ENCODE measurements at regions not wholly inside any gene's neighbourhood (a gene's known extent, or its start where the extent isn't known, plus 50 kb on each side); places are given as distances from the start of the nearest gene placed in this dataset.

DNA sequence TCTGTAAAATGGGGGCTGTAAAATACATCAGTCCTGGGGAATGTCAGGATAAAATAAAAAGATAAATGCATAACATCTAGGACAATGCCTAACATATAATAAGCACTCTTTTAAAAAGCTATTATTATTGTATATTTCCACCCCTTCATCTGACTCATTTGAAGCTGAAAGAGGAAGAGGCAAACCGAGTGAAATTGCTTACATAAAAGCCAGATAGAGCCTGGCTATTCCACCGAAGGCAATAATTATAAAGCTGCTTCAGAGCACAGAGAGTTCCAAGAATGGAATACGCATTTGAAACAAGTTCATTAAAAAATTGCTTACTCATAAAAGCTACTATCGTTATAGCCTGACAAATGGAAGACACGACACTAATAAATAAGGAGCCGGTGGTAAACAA is 186.1 kb upstream of the CAMK1G start:
- H3K4me3 Mint-ChIP-seq (ENCODE audit: unreplicated experiment) = no peak overlapping the region
- H3K9me3 ChIP-seq (ENCODE audit: insufficient read depth, low read depth, low read length) = no peaks in the 10 kb centered on the region
- TF ChIP-seq EZH2 (IDR thresholded peaks at IDR 0.05; ENCODE audit: insufficient read depth, low read length) (no peak), CTCF (IDR thresholded peaks at IDR 0.05; ENCODE audit: insufficient read depth, low read depth, low read length) (no peak)
- no peaks in the 10 kb centered on the region for H3K36me3 Mint-ChIP-seq (ENCODE audit: low read depth, unreplicated experiment)
- no peaks in the 10 kb centered on the region for H3K36me3 ChIP-seq (ENCODE audit: insufficient read depth, low read length)
- DNase-seq (ENCODE audit: low read depth) = no peak
- H3K27me3 Mint-ChIP-seq (ENCODE audit: low read depth, unreplicated experiment) = no peaks in the 10 kb centered on the region
- H3K27me3 ChIP-seq (ENCODE audit: insufficient read depth, low read length) = no peaks in the 10 kb centered on the region
- no peak overlapping the region for H3K9ac ChIP-seq (ENCODE audit: low read length)
- H2AFZ ChIP-seq (ENCODE audit: low read depth, low read length) = no peak overlapping the region
- H3K27ac ChIP-seq (ENCODE audit: low read depth, low read length) = no peak overlapping the region
- no peaks in the 10 kb centered on the region for H3K9me3 Mint-ChIP-seq (ENCODE audit: unreplicated experiment)
- H3K4me1 ChIP-seq (ENCODE audit: insufficient read depth, low read length) = peaks cover 21% of the 10 kb centered on the region
- no peak overlapping the region for H3K4me3 ChIP-seq (ENCODE audit: insufficient read depth, low read depth, low read length)
- no peaks in the 10 kb centered on the region for H4K20me1 ChIP-seq (ENCODE audit: insufficient read depth, low read length)
- peaks cover 13% of the 10 kb centered on the region for H3K4me1 Mint-ChIP-seq (ENCODE audit: low read depth, unreplicated experiment)
- no peak for FAIRE-seq
- no peak overlapping the region for H3K4me2 ChIP-seq (ENCODE audit: low read length)
- H3K27ac Mint-ChIP-seq (ENCODE audit: unreplicated experiment) = no peak overlapping the region
- H3K79me2 ChIP-seq (ENCODE audit: insufficient read depth, low read length) = no peaks in the 10 kb centered on the region

GRCh38 chr1:209397910-209398309 is 185.6 kb upstream of the CAMK1G start:
- Mint-ChIP-seq H3K27ac (ENCODE audit: unreplicated experiment) (peak overlapping the region; percentile 29), H3K36me3 (ENCODE audit: low read depth, unreplicated experiment) (no peaks in the 10 kb centered on the region), H3K9me3 (ENCODE audit: unreplicated experiment) (no peaks in the 10 kb centered on the region), H3K4me3 (ENCODE audit: unreplicated experiment) (no peak overlapping the region), H3K4me1 (ENCODE audit: low read depth, unreplicated experiment) (peaks cover 13% of the 10 kb centered on the region), H3K27me3 (ENCODE audit: low read depth, unreplicated experiment) (no peaks in the 10 kb centered on the region)
- H2AFZ ChIP-seq (ENCODE audit: low read depth, low read length) = no peak overlapping the region
- H3K27me3 ChIP-seq (ENCODE audit: insufficient read depth, low read length) = no peaks in the 10 kb centered on the region
- no peaks in the 10 kb centered on the region for H3K36me3 ChIP-seq (ENCODE audit: insufficient read depth, low read length)
- no peaks in the 10 kb centered on the region for H3K9me3 ChIP-seq (ENCODE audit: insufficient read depth, low read depth, low read length)
- no peak for DNase-seq (ENCODE audit: low read depth)
- no peak overlapping the region for H3K9ac ChIP-seq (ENCODE audit: low read length)
- peaks cover 21% of the 10 kb centered on the region for H3K4me1 ChIP-seq (ENCODE audit: insufficient read depth, low read length)
- H3K27ac ChIP-seq (ENCODE audit: low read depth, low read length) = no peak overlapping the region
- TF ChIP-seq EZH2 (IDR thresholded peaks at IDR 0.05; ENCODE audit: insufficient read depth, low read length) = no peak
- no peak for TF ChIP-seq CTCF (IDR thresholded peaks at IDR 0.05; ENCODE audit: insufficient read depth, low read depth, low read length)
- H3K79me2 ChIP-seq (ENCODE audit: insufficient read depth, low read length) = no peaks in the 10 kb centered on the region
- H3K4me2 ChIP-seq (ENCODE audit: low read length) = no peak overlapping the region
- no peak for FAIRE-seq
- no peak overlapping the region for H3K4me3 ChIP-seq (ENCODE audit: insufficient read depth, low read depth, low read length)
- no peaks in the 10 kb centered on the region for H4K20me1 ChIP-seq (ENCODE audit: insufficient read depth, low read length)

DNA sequence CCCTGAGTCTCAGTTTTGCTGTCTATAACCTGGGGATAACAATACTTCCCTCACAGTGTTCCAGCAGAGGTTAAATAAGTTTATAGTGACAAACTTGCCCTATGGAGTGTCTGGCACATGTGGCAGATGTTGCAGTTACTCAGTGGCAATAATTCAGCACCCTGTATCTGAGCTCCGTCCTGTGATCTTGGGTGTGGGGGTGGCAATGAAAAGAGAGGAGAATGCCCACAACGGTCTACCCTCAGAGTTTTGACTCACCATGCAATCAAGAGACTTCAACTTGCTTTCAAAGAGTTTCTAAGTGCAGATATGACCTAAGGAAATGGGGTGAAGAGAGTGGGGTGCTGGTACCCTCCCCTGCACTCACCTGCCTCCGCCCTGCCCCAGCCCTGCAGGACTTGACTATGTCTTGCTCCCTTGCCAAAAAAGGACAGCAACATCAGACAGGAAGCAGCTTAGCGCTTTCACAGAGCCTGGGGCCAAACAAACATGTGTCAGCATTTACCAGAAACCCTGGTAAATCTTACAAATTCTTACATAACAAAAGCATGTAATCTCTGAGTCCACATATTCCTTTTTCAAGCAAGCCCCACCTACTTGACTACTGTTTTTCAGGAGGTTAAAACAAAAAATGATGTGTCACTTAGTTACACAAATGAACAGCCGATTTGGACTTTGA is 185.1 kb upstream of the CAMK1G start:
- DNase-seq (ENCODE audit: low read depth) (peak; percentile 94), FAIRE-seq (no peak)
- Histone ChIP-seq H3K4me3 (ENCODE audit: insufficient read depth, low read depth, low read length) (no peak overlapping the region), H3K9ac (ENCODE audit: low read length) (no peak overlapping the region), H3K9me3 (ENCODE audit: insufficient read depth, low read depth, low read length) (no peaks in the 10 kb centered on the region), H4K20me1 (ENCODE audit: insufficient read depth, low read length) (no peaks in the 10 kb centered on the region), H3K79me2 (ENCODE audit: insufficient read depth, low read length) (no peaks in the 10 kb centered on the region), H2AFZ (ENCODE audit: low read depth, low read length) (no peak overlapping the region), H3K4me1 (ENCODE audit: insufficient read depth, low read length) (peaks cover 21% of the 10 kb centered on the region), H3K27me3 (ENCODE audit: insufficient read depth, low read length) (no peaks in the 10 kb centered on the region), H3K27ac (ENCODE audit: low read depth, low read length) (peak overlapping the region; percentile 52), H3K36me3 (ENCODE audit: insufficient read depth, low read length) (no peaks in the 10 kb centered on the region), H3K4me2 (ENCODE audit: low read length) (peak overlapping the region; percentile 21)
- TF ChIP-seq EZH2 (IDR thresholded peaks at IDR 0.05; ENCODE audit: insufficient read depth, low read length) = no peak
- no peaks in the 10 kb centered on the region for H3K9me3 Mint-ChIP-seq (ENCODE audit: unreplicated experiment)
- peaks cover 13% of the 10 kb centered on the region for H3K4me1 Mint-ChIP-seq (ENCODE audit: low read depth, unreplicated experiment)
- no peaks in the 10 kb centered on the region for H3K27me3 Mint-ChIP-seq (ENCODE audit: low read depth, unreplicated experiment)
- H3K36me3 Mint-ChIP-seq (ENCODE audit: low read depth, unreplicated experiment) = no peaks in the 10 kb centered on the region
- H3K27ac Mint-ChIP-seq (ENCODE audit: unreplicated experiment) = peak overlapping the region; percentile 29
- no peak overlapping the region for H3K4me3 Mint-ChIP-seq (ENCODE audit: unreplicated experiment)
